ENCODE measurements at regions not wholly inside any gene's neighbourhood (a gene's known extent, or its start where the extent isn't known, plus 50 kb on each side); places are given as distances from the start of the nearest gene placed in this dataset.
"Not testable (repeated sequence)": the region's sequence is repeated elsewhere in the genome, so short reads cannot be mapped to it uniquely, and the experiment has no call there.

DNA sequence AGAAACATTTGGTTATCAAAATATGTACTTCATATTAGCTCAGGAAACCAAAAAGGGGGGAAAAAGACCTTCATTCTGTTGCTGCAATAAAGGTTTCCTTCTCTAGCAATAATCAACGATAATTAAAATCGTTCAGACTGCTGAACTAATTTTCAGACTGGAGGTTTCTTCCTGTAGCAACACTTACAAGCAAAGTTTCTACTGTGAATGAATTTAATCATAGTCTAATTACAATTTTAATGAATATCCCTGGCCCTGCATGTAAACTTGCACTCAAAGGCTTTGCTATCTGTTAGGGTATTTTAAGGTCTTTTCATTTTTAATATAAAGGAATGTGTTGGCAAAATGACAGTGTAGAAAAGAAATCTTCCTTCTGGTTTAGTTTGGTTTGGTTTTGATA lies 265.2 kb downstream of the QDPR start:
- POLR2A ChIA-PET = no interaction called here
- DNase-seq (ENCODE audit: low read depth, low spot score) = no peak
- no peak overlapping the region for H3K4me3 ChIP-seq (ENCODE audit: low read depth, low read length)
- TF ChIP-seq, protein P1, sequence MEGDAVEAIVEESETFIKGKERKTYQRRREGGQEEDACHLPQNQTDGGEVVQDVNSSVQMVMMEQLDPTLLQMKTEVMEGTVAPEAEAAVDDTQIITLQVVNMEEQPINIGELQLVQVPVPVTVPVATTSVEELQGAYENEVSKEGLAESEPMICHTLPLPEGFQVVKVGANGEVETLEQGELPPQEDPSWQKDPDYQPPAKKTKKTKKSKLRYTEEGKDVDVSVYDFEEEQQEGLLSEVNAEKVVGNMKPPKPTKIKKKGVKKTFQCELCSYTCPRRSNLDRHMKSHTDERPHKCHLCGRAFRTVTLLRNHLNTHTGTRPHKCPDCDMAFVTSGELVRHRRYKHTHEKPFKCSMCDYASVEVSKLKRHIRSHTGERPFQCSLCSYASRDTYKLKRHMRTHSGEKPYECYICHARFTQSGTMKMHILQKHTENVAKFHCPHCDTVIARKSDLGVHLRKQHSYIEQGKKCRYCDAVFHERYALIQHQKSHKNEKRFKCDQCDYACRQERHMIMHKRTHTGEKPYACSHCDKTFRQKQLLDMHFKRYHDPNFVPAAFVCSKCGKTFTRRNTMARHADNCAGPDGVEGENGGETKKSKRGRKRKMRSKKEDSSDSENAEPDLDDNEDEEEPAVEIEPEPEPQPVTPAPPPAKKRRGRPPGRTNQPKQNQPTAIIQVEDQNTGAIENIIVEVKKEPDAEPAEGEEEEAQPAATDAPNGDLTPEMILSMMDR (IDR thresholded peaks at IDR 0.05; ENCODE audit: insufficient read depth, low read length, missing control alignments) = no peak
- CTCF ChIA-PET = interaction anchor here (0.7 kb wide), 1 partner anchor 16 kb away, joined by 4 read pairs; no protein-coding TSS in a partner anchor

DNA sequence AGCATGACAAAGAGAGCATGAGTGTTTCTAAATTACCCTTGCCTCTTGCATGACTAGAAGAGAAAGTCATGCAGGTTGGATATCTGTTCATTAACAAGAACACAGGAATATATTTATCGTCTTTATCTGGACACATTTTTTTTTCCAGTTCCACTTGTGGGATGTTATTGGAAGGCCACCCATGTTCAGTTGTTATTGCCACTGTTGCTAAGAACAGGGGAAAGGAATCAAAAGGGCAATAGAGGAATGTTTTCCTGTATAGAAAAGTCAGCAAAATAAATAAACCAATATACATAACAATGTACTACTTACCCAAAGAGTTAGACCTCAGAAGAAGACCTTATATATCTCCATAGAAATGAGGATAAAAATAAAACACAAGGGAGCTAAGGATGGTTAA lies 270.1 kb downstream of the QDPR start:
- POLR2A ChIA-PET = no interaction called here
- H3K4me3 ChIP-seq (ENCODE audit: low read depth, low read length) = no peak overlapping the region
- CTCF ChIA-PET = no interaction called here
- no peak for DNase-seq (ENCODE audit: low read depth, low spot score)
- TF ChIP-seq, protein P1 (IDR thresholded peaks at IDR 0.05; ENCODE audit: insufficient read depth, low read length, missing control alignments) = no peak

DNA sequence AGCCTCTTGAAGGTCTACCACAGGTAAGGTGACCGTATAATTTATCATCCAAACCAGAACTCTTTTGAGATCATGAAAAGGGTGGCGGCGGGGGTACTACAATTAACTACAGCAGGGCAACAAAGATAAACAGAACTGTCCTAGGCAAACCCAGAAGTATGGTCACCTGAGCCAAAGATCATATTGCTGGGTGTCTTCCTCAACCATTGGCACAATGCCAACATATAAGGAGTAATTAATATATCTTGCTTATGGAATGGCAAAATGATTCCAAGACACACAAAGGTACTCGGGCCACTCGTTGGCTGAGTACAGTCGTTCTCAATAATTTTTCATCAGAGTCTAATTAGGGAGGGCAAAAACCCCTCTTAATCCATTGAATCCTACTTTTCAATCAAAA lies 273.3 kb downstream of the QDPR start:
- ChIA-PET POLR2A (no interaction called here), CTCF (no interaction called here)
- no peak overlapping the region for H3K4me3 ChIP-seq (ENCODE audit: low read depth, low read length)
- TF ChIP-seq, protein P1 (IDR thresholded peaks at IDR 0.05; ENCODE audit: insufficient read depth, low read length, missing control alignments) = no peak
- no peak for DNase-seq (ENCODE audit: low read depth, low spot score)

DNA sequence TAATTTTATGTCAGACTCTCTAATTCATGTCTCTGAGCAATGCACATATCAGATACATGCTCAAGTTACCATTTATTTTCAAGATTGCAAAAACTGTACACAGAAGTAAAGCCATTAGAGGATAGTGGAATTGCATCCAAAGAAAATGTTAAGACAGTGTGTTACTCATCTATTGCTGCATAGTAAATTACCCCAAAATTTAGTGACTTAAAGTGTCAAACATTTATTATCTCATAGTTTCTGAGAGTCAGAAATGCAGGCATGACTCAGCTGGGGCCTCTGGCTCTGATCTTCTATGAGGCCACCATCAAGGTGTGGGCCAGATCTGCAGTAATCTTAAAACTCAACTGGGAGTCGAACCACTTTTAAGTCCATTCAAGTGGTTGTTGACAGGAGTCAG lies 275.2 kb downstream of the QDPR start:
- CTCF ChIA-PET = interaction anchor here (1.1 kb wide), 1 partner anchor 60 kb away, joined by 3 read pairs; no protein-coding TSS in a partner anchor
- DNase-seq (ENCODE audit: low read depth, low spot score) = peak; percentile 58
- POLR2A ChIA-PET = no interaction called here
- no peak overlapping the region for H3K4me3 ChIP-seq (ENCODE audit: low read depth, low read length)
- TF ChIP-seq, protein P1 (IDR thresholded peaks at IDR 0.05; ENCODE audit: insufficient read depth, low read length, missing control alignments) = no peak

DNA sequence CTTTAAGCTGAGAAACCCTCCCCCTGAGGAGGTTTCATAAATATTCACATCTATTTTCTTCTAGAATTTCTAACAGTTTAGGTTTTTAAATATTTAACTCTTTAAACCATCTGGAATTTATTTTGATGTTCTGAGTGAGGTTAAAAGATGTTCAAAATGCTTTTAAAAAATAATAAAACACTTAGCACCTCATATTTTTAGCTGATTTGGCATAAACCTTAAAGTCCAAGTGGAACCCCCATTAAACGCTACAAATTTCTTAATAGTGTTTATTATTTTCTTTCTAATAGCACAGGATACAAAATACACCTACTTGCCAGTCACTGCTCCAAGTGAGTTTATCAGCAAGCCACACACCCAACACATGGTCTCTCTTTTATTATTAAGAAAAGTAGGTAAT lies 277.2 kb downstream of the QDPR start:
- CTCF ChIA-PET = no interaction called here
- TF ChIP-seq, protein P1 (IDR thresholded peaks at IDR 0.05; ENCODE audit: insufficient read depth, low read length, missing control alignments) = no peak
- POLR2A ChIA-PET = no interaction called here
- H3K4me3 ChIP-seq (ENCODE audit: low read depth, low read length) = no peak overlapping the region
- DNase-seq (ENCODE audit: low read depth, low spot score) = no peak

DNA sequence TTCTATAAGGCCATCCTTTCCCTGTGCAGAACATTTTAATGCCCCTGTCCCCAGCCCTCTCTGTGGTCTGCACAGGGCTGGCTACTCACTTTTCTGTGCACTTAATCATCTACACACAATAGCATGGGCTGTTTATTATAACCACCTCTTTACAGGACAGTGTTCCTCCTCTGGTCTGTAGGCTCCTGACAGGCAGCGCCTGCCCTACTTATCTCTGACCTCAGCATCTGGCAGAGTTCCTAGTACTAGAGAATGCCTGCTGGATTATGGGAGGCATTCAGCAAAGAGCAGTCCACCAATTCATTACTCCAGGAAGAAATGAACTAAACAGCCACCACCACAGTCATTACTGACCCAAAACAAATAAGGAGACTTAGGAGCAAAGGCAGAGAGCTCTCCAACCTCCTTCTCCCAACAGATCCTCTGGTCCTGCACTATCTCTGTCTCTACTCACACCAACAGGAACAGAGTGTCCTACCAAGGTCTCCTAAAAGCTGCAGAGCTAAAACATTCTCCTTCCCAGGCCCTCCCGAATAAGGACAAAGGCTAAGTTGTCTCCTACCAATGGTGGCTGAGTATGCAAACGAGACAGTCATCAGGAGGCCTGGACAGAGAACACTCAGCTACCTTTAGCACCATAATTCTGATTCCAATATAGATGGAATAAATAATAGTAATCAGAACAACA lies 279.2 kb downstream of the QDPR start:
- CTCF ChIA-PET = interaction anchor here (0.8 to 1.0 kb wide), 3 partner anchors 12 to 92 kb away, joined by 3 read pairs; no protein-coding TSS in a partner anchor
- TF ChIP-seq, protein P1 (IDR thresholded peaks at IDR 0.05; ENCODE audit: insufficient read depth, low read length, missing control alignments) = no peak
- POLR2A ChIA-PET = interaction anchor here (0.8 kb wide), 1 partner anchor 25 kb away, joined by 3 read pairs; no protein-coding TSS in a partner anchor
- H3K4me3 ChIP-seq (ENCODE audit: low read depth, low read length) = no peak overlapping the region
- peak; percentile 52 for DNase-seq (ENCODE audit: low read depth, low spot score)

DNA sequence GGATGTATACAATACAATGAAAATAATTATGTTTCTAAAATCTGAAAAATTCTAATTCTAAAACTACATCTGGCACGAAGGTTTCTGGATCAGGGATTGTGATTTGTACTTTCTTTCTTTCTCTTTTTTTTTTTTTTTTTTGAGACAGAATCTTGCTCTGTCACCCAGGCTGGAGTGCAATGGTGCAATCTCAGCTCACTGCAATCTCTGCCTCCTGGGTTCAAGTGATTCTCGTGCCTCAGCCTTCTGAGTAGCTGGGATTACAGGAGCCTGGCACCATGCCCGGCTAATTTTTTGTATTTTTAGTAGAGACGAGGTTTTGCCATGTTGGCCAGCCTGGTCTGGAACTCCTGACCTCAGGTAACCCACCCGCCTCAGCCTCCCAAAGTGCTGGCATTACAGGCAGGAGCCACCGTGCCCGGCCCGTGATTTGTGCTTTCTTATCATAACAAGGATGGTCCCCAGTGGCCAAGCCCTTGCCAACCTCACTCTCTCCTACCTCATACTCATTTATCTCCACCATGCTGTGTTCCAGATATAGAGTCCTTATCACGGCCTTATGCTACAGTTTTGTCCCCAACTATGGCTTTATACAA lies 279.9 kb downstream of the QDPR start:
- H3K4me3 ChIP-seq (ENCODE audit: low read depth, low read length); POLR2A ChIA-PET; DNase-seq (ENCODE audit: low read depth, low spot score): not testable (repeated sequence)
- CTCF ChIA-PET = interaction anchor here (1.0 kb wide), 1 partner anchor 13 kb away, joined by 3 read pairs; no protein-coding TSS in a partner anchor

Measured in AG04449 (cell line).